ENCODE measurements at regions not wholly inside any gene's neighbourhood (a gene's known extent, or its start where the extent isn't known, plus 50 kb on each side); places are given as distances from the start of the nearest gene placed in this dataset.
A peak's percentile ranks its signal among the peaks of the same experiment; 100 is the strongest.

- Histone ChIP-seq H3K27ac (ENCODE audit: low read depth, low read length) (no peak overlapping the region), H3K27me3 (ENCODE audit: insufficient read depth, low read length) (no peaks in the 10 kb centered on the region), H3K79me2 (ENCODE audit: insufficient read depth, low read length) (no peaks in the 10 kb centered on the region), H2AFZ (ENCODE audit: low read depth, low read length) (no peak overlapping the region), H3K4me2 (ENCODE audit: low read length) (no peak overlapping the region), H3K36me3 (ENCODE audit: insufficient read depth, low read length) (no peaks in the 10 kb centered on the region), H3K4me1 (ENCODE audit: insufficient read depth, low read length) (no peaks in the 10 kb centered on the region), H3K9me3 (ENCODE audit: insufficient read depth, low read depth, low read length) (no peaks in the 10 kb centered on the region), H4K20me1 (ENCODE audit: insufficient read depth, low read length) (no peaks in the 10 kb centered on the region), H3K4me3 (ENCODE audit: insufficient read depth, low read depth, low read length) (no peak overlapping the region), H3K9ac (ENCODE audit: low read length) (no peak overlapping the region)
- Mint-ChIP-seq H3K4me3 (ENCODE audit: unreplicated experiment) (no peak overlapping the region), H3K27ac (ENCODE audit: unreplicated experiment) (no peak overlapping the region), H3K36me3 (ENCODE audit: low read depth, unreplicated experiment) (no peaks in the 10 kb centered on the region), H3K9me3 (ENCODE audit: unreplicated experiment) (no peaks in the 10 kb centered on the region), H3K27me3 (ENCODE audit: low read depth, unreplicated experiment) (no peaks in the 10 kb centered on the region), H3K4me1 (ENCODE audit: low read depth, unreplicated experiment) (peaks cover 9% of the 10 kb centered on the region)
- DNase-seq (ENCODE audit: low read depth) (no peak), FAIRE-seq (no peak)
- TF ChIP-seq CTCF (IDR thresholded peaks at IDR 0.05; ENCODE audit: insufficient read depth, low read depth, low read length) = no peak
- TF ChIP-seq EZH2 (IDR thresholded peaks at IDR 0.05; ENCODE audit: insufficient read depth, low read length) = no peak
Observed at GRCh38 chr5:4383102-4383501, 757.0 kb upstream of the ADAMTS16 start.

GRCh38 chr5:4383518-4384198, 756.5 kb upstream of the ADAMTS16 start:
- FAIRE-seq = no peak

More at GRCh38 chr5:4383518-4384198, 756.5 kb upstream of the ADAMTS16 start:
- DNase-seq (ENCODE audit: low read depth) = no peak
- no peaks in the 10 kb centered on the region for H3K9me3 Mint-ChIP-seq (ENCODE audit: unreplicated experiment)
- Histone ChIP-seq H3K4me1 (ENCODE audit: insufficient read depth, low read length) (no peaks in the 10 kb centered on the region), H3K79me2 (ENCODE audit: insufficient read depth, low read length) (no peaks in the 10 kb centered on the region), H2AFZ (ENCODE audit: low read depth, low read length) (no peak overlapping the region), H3K4me3 (ENCODE audit: insufficient read depth, low read depth, low read length) (no peak overlapping the region), H3K27me3 (ENCODE audit: insufficient read depth, low read length) (no peaks in the 10 kb centered on the region), H3K27ac (ENCODE audit: low read depth, low read length) (no peak overlapping the region), H3K36me3 (ENCODE audit: insufficient read depth, low read length) (no peaks in the 10 kb centered on the region), H3K9ac (ENCODE audit: low read length) (no peak overlapping the region), H4K20me1 (ENCODE audit: insufficient read depth, low read length) (no peaks in the 10 kb centered on the region), H3K4me2 (ENCODE audit: low read length) (no peak overlapping the region), H3K9me3 (ENCODE audit: insufficient read depth, low read depth, low read length) (no peaks in the 10 kb centered on the region)
- H3K4me3 Mint-ChIP-seq (ENCODE audit: unreplicated experiment) = no peak overlapping the region
- H3K27ac Mint-ChIP-seq (ENCODE audit: unreplicated experiment) = peak overlapping the region; percentile 31
- no peak for TF ChIP-seq CTCF (IDR thresholded peaks at IDR 0.05; ENCODE audit: insufficient read depth, low read depth, low read length)
- no peak for TF ChIP-seq EZH2 (IDR thresholded peaks at IDR 0.05; ENCODE audit: insufficient read depth, low read length)
- peaks cover 9% of the 10 kb centered on the region for H3K4me1 Mint-ChIP-seq (ENCODE audit: low read depth, unreplicated experiment)
- no peaks in the 10 kb centered on the region for H3K36me3 Mint-ChIP-seq (ENCODE audit: low read depth, unreplicated experiment)
- H3K27me3 Mint-ChIP-seq (ENCODE audit: low read depth, unreplicated experiment) = no peaks in the 10 kb centered on the region
